MM.1S (cell line): ENCODE measurements at regions not wholly inside any gene's neighbourhood (a gene's known extent, or its start where the extent isn't known, plus 50 kb on each side); places are given as distances from the start of the nearest gene placed in this dataset.

Source experiments
- DNase-seq: peaks from one replicate; pipeline ENCODE4 v3.0.0-alpha.2; 2015
- H2AFZ ChIP-seq: fragments of 300-600 bp; sonication (generic); 2 replicates; pipeline ENCODE4 v1.6.0; 2016; ENCODE audit warnings: antibody characterized with exemption, low read length
- H3F3A ChIP-seq: fragments of 300-600 bp; sonication (generic); 2 replicates; pipeline ENCODE4 v1.6.1; 2016; ENCODE audit warnings: mild to moderate bottlenecking, antibody characterized with exemption, low read length, moderate library complexity, mixed read lengths; ENCODE audit not compliant: insufficient read depth
- H3K27ac ChIP-seq: fragments of 300-600 bp; sonication (generic); 2 replicates; pipeline ENCODE4 v1.5.1; 2016; ENCODE audit warnings: mild to moderate bottlenecking, low read length
- H3K27me3 ChIP-seq: fragments of 300-600 bp; sonication (generic); replicated peaks from 2 replicates; pipeline ENCODE4 v1.6.0; 2016; ENCODE audit warnings: low read length; ENCODE audit not compliant: insufficient read depth
- H3K36me3 ChIP-seq: fragments of 300-600 bp; sonication (generic); replicated peaks from 2 replicates; pipeline ENCODE4 v1.6.1; 2016; ENCODE audit warnings: mild to moderate bottlenecking, low read length, mixed read lengths; ENCODE audit not compliant: insufficient read depth
- H3K4me1 ChIP-seq: fragments of 300-600 bp; sonication (generic); 2 replicates; pipeline ENCODE4 v1.6.1; 2016; ENCODE audit warnings: low read length, mixed read lengths
- H3K4me2 ChIP-seq: fragments of 300-600 bp; sonication (generic); 2 replicates; pipeline ENCODE4 v1.6.0; 2016; ENCODE audit warnings: low read depth, low read length
- H3K4me3 ChIP-seq: fragments of 300-600 bp; sonication (generic); 2 replicates; pipeline ENCODE4 v1.5.1; 2016; ENCODE audit warnings: low read length, mixed read lengths
- H3K79me2 ChIP-seq: fragments of 300-600 bp; sonication (generic); 2 replicates; pipeline ENCODE4 v1.6.1; 2016; ENCODE audit warnings: mixed run types, low read length, mixed read lengths
- H3K9ac ChIP-seq: fragments of 300-600 bp; sonication (generic); 2 replicates; pipeline ENCODE4 v1.6.1; 2016; ENCODE audit warnings: low read length, mixed read lengths
- H3K9me2 ChIP-seq: fragments of 300-600 bp; sonication (generic); replicated peaks from 2 replicates; pipeline ENCODE4 v1.6.1; 2016; ENCODE audit warnings: mild to moderate bottlenecking, low read length, mixed read lengths; ENCODE audit not compliant: insufficient read depth
- H3K9me3 ChIP-seq: fragments of 300-600 bp; sonication (generic); replicated peaks from 2 replicates; pipeline ENCODE4 v1.6.1; 2016; ENCODE audit warnings: mild to moderate bottlenecking, low read length, mixed read lengths; ENCODE audit not compliant: insufficient read depth
- H4K20me1 ChIP-seq: fragments of 300-600 bp; sonication (generic); 2 replicates; pipeline ENCODE4 v1.6.1; 2016; ENCODE audit warnings: mild to moderate bottlenecking, low read length, moderate library complexity, mixed read lengths; ENCODE audit not compliant: insufficient read depth
- EZH2 ChIP-seq: fragments of 300-600 bp; sonication (generic); optimal IDR thresholded peaks from 2 replicates; pipeline ENCODE3; 2017; ENCODE audit warnings: low read depth, mild to moderate bottlenecking, antibody characterized with exemption, low read length, mixed read lengths
- EZH2phosphoT487 ChIP-seq: fragments of 300-600 bp; sonication (generic); IDR thresholded peaks from 2 replicates; pipeline ENCODE4 v1.6.1; 2018; ENCODE audit warnings: antibody characterized with exemption, low read length
- TF ChIP-seq, protein P1 (sequence below): fragments of 300-600 bp; sonication (generic); IDR thresholded peaks from 2 replicates; pipeline ENCODE4 v1.5.1; 2016; ENCODE audit warnings: antibody characterized with exemption, low read length, mixed read lengths

DNA sequence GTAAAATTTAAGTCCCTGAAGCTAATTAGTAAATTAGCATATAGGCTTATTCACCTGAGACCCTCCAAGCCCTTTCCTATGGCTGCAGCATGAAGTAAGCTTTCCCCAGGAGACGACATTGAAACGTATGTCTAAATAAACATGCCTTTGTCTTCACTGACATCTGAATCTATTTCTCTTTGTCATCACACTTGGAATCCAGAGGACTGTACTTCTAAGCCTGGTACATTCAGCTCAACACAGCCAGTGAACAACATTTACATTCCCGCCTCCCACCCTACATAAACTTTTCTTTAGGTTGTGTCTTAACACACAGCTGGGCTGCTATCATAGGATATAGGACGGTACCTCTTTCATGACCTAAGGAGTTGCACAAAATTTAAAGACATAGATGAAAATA is 414.4 kb downstream of the SFMBT2 start:
- H3K9me3 ChIP-seq: no peaks in the 10 kb centered on the region
- H3K79me2 ChIP-seq: no peaks in the 10 kb centered on the region
- H2AFZ ChIP-seq: no peak overlapping the region
- no peak for DNase-seq
- TF ChIP-seq EZH2 (no peak), EZH2phosphoT487 (no peak)
- TF ChIP-seq, protein P1, sequence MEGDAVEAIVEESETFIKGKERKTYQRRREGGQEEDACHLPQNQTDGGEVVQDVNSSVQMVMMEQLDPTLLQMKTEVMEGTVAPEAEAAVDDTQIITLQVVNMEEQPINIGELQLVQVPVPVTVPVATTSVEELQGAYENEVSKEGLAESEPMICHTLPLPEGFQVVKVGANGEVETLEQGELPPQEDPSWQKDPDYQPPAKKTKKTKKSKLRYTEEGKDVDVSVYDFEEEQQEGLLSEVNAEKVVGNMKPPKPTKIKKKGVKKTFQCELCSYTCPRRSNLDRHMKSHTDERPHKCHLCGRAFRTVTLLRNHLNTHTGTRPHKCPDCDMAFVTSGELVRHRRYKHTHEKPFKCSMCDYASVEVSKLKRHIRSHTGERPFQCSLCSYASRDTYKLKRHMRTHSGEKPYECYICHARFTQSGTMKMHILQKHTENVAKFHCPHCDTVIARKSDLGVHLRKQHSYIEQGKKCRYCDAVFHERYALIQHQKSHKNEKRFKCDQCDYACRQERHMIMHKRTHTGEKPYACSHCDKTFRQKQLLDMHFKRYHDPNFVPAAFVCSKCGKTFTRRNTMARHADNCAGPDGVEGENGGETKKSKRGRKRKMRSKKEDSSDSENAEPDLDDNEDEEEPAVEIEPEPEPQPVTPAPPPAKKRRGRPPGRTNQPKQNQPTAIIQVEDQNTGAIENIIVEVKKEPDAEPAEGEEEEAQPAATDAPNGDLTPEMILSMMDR: no peak
- no peak overlapping the region for H3K27ac ChIP-seq
- H3K9ac ChIP-seq: no peak overlapping the region
- H3K4me1 ChIP-seq: no peaks in the 10 kb centered on the region
- H3K4me2 ChIP-seq: no peak overlapping the region
- no peaks in the 10 kb centered on the region for H3F3A ChIP-seq
- no peaks in the 10 kb centered on the region for H3K27me3 ChIP-seq
- no peaks in the 10 kb centered on the region for H4K20me1 ChIP-seq
- no peaks in the 10 kb centered on the region for H3K36me3 ChIP-seq
- H3K9me2 ChIP-seq: no peaks in the 10 kb centered on the region
- no peak overlapping the region for H3K4me3 ChIP-seq

DNA sequence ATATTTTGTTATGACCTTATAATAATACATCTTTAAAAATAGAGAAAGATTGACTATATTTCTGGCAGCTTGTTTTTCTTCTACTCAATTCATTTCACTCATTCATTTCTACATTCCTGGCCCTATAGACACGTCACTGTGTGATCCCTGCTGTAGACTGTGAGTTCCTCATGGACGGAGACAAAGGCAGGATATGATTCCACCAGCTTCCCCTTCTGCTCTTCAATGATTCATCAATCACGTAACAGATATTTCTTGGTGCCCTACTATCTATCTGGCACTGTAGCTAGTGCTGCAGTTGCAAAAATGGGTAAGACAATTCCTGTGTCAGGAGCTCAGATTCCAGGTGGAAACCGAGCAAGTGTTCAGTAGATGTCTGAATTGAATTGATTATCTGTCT is 415.0 kb downstream of the SFMBT2 start:
- DNase-seq: no peak
- Histone ChIP-seq H3K9me3 (no peaks in the 10 kb centered on the region), H3K27me3 (no peaks in the 10 kb centered on the region), H3K9ac (no peak overlapping the region), H3K4me3 (no peak overlapping the region), H3K4me2 (no peak overlapping the region), H3F3A (no peaks in the 10 kb centered on the region), H3K9me2 (no peaks in the 10 kb centered on the region), H2AFZ (no peak overlapping the region), H4K20me1 (no peaks in the 10 kb centered on the region), H3K27ac (no peak overlapping the region), H3K4me1 (peaks cover 5% of the 10 kb centered on the region), H3K36me3 (no peaks in the 10 kb centered on the region), H3K79me2 (no peaks in the 10 kb centered on the region)
- TF ChIP-seq EZH2phosphoT487 (no peak), EZH2 (no peak)
- TF ChIP-seq, protein P1: no peak

DNA sequence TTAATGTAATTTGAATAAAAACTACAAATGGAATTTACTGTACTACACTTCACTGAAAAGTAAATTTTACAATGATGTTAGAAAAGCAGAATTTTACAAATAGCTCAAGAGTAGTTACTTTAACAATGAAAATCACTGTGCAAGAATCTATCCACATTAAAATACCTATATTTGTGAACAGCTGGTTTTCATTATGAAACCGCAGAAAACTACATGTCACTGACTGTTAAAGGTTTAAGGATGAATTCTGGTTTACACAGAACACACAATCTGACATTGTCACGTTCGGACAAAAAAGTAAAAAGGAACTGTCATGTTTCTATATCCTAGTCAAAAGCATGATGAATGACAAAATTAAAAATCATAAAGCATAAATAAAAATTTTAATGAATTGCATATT is 415.3 kb upstream of the PRKCQ start:
- Histone ChIP-seq H3K79me2 (no peaks in the 10 kb centered on the region), H3K9me2 (no peaks in the 10 kb centered on the region), H3K27ac (no peak overlapping the region), H3K4me1 (peaks cover 8% of the 10 kb centered on the region), H3K4me2 (no peak overlapping the region), H3K4me3 (no peak overlapping the region), H3F3A (no peaks in the 10 kb centered on the region), H3K9me3 (no peaks in the 10 kb centered on the region), H2AFZ (no peak overlapping the region), H3K9ac (no peak overlapping the region), H3K36me3 (no peaks in the 10 kb centered on the region), H4K20me1 (no peaks in the 10 kb centered on the region), H3K27me3 (no peaks in the 10 kb centered on the region)
- TF ChIP-seq, protein P1: no peak
- TF ChIP-seq EZH2phosphoT487 (no peak), EZH2 (no peak)
- DNase-seq: no peak
